Effector memory CD4-positive, alpha-beta T cell (primary cell): ENCODE measurements at regions not wholly inside any gene's neighbourhood (a gene's known extent, or its start where the extent isn't known, plus 50 kb on each side); places are given as distances from the start of the nearest gene placed in this dataset.

Experiments used
- DNase-seq, 3 donors: peaks; one replicate each; pipeline ENCODE4 v3.0.0-alpha.2; 2020
- H3K27ac ChIP-seq: 2 replicates; pipeline ENCODE4 v1.7.0; 2013; ENCODE audit warnings: mild to moderate bottlenecking, low read length, moderate library complexity; ENCODE audit not compliant: insufficient read depth, poor library complexity, severe bottlenecking
- H3K27me3 ChIP-seq: replicated peaks from 2 replicates; pipeline ENCODE4 v1.7.0; 2013; ENCODE audit warnings: mild to moderate bottlenecking, low read length; ENCODE audit not compliant: insufficient read depth, control insufficient read depth, poor library complexity, severe bottlenecking
- H3K36me3 ChIP-seq: 2 replicates; pipeline ENCODE4 v1.7.0; 2013; ENCODE audit warnings: mild to moderate bottlenecking, low read length, moderate library complexity; ENCODE audit not compliant: control insufficient read depth, insufficient read depth
- H3K4me1 ChIP-seq: 2 replicates; pipeline ENCODE4 v1.7.0; 2013; ENCODE audit warnings: low read length, mild to moderate bottlenecking; ENCODE audit not compliant: control insufficient read depth, insufficient read depth, poor library complexity, severe bottlenecking
- H3K4me3 ChIP-seq: 2 replicates; pipeline ENCODE4 v1.7.0; 2013; ENCODE audit warnings: low read length, low read depth, mild to moderate bottlenecking; ENCODE audit not compliant: insufficient read depth, poor library complexity, severe bottlenecking
- H3K9me3 ChIP-seq: 2 replicates; pipeline ENCODE4 v1.7.0; 2013; ENCODE audit warnings: mild to moderate bottlenecking, low read length, moderate library complexity; ENCODE audit not compliant: control insufficient read depth

DNA sequence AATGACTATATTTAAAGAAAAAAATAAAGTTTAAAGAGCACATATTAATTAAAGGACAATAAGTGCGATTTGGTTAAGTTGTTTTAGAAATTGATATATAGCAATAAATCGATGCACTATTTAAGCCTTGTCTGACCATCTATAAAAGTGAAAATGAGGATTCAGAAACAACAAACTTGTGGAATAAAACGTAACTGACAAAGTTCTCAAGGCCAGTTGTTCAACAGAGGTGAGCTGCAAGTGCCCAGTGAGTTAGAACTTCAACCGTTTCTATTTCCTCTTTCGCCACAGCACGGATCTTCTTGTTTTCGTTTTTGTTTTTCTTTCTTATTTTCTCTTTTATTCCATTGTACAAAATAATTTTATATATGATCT is 724.9 kb upstream of the ARRDC4 start:
- Histone ChIP-seq H3K36me3 (no peaks in the 10 kb centered on the region), H3K4me3 (no peak overlapping the region), H3K27ac (no peak overlapping the region), H3K9me3 (no peaks in the 10 kb centered on the region), H3K4me1 (no peaks in the 10 kb centered on the region), H3K27me3 (no peaks in the 10 kb centered on the region)
- DNase-seq: no peak

DNA sequence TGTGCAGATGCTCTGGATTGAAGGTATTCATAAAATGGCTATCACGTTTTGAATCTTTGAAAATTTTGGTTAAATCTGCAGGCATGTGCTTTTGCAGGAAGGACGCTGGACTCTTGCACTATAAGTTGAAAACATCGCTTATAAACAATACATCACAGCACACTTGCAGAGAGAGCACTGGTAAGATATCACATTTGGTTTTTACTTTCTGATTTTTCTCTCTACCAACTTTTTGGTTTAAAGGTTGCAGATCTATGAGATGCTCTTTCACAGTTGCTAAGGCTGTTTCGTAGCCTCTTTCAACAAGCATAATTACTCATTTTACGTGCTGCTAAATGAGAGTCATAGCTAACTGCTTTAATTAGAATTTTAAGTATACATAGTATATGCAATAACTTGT is 724.4 kb upstream of the ARRDC4 start:
- DNase-seq: no peak
- H3K36me3 ChIP-seq: no peaks in the 10 kb centered on the region
- no peaks in the 10 kb centered on the region for H3K4me1 ChIP-seq
- no peaks in the 10 kb centered on the region for H3K9me3 ChIP-seq
- no peak overlapping the region for H3K27ac ChIP-seq
- H3K4me3 ChIP-seq: no peak overlapping the region
- no peaks in the 10 kb centered on the region for H3K27me3 ChIP-seq

DNA sequence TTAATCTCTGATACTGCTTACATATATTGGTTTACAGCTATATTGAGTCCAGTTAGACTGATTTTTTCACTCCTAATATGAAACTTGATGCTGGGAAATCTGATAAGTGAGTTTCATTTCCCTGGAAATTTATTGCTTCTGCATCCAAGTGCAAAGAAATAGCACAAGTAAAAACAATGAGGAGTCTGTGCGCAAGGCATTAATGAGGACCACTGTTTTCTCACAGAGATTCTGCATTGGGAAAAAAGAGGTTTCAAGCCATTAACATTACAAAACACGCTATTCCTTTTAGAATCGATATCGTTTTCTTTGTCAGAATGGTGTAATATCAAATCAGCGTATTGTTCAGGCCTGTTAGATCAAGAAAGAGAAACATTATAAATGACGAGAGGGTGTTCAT is 723.3 kb upstream of the ARRDC4 start:
- Histone ChIP-seq H3K4me1 (no peaks in the 10 kb centered on the region), H3K4me3 (no peak overlapping the region), H3K27ac (no peak overlapping the region), H3K36me3 (no peaks in the 10 kb centered on the region), H3K9me3 (no peaks in the 10 kb centered on the region), H3K27me3 (no peaks in the 10 kb centered on the region)
- DNase-seq: no peak

DNA sequence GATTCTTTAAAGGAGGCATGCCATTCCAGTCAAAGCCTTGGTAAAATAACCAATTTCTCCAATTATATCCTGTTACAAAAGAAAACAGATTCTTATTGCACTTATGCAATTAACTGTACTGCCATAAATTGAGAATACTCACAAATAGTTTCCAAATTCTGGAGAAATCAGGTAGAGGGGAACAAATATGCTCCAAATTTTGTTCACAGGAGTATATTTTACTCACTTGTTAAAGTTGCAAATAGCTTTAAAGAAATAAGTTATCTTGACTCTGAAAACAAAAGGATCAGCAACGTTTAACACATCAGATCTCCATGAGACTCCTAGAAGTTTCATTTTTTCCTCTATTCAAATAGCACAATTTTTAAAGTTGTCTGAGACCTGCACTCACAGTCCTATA is 712.1 kb upstream of the ARRDC4 start:
- no peak for DNase-seq
- H3K4me3 ChIP-seq: no peak overlapping the region
- no peak overlapping the region for H3K27ac ChIP-seq
- no peaks in the 10 kb centered on the region for H3K27me3 ChIP-seq
- no peaks in the 10 kb centered on the region for H3K4me1 ChIP-seq
- no peaks in the 10 kb centered on the region for H3K9me3 ChIP-seq
- no peaks in the 10 kb centered on the region for H3K36me3 ChIP-seq

DNA sequence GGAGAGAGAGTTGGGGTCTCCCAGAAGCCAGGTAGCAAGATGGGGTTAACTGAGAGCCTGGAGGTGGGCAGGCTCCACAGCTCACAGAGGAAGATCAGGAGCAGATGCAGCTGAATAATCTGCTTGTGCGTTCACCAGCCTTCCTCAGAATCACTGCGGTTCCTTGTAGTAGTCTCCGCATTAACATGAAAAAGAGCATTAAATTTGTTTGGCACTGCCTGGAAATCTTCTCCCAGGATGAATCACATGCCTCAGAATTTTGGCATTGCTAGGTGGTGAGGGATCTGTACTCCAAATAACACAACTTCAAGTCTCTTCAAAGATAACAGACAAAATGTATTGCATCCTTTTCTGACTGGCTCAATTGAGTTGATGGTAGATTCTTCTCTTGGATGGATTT is 700.6 kb upstream of the ARRDC4 start:
- DNase-seq: no peak
- H3K36me3 ChIP-seq: no peaks in the 10 kb centered on the region
- H3K4me3 ChIP-seq: no peak overlapping the region
- H3K9me3 ChIP-seq: no peaks in the 10 kb centered on the region
- no peaks in the 10 kb centered on the region for H3K27me3 ChIP-seq
- H3K4me1 ChIP-seq: no peaks in the 10 kb centered on the region
- no peak overlapping the region for H3K27ac ChIP-seq

DNA sequence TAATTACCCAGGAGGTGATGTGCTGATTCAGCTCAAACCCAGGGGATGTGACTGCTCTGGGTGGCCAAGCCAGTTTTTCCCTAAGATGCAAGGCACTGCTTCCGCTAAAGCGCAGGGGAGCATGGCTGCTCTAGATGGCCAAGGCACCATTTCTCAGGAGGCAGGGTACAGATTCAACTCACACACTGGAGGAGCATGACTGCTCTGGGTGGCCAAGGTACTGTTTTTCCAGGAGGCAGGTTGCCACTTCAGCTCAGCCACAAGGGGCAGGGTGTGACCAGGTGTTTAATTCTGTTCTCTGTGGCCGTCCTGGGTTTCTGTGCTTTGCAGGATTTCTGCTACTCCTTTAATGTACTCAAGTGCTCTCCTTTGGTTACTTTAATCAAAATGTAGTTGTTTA is 659.3 kb upstream of the ARRDC4 start:
- Histone ChIP-seq H3K27ac (no peak overlapping the region), H3K36me3 (no peaks in the 10 kb centered on the region), H3K4me1 (no peaks in the 10 kb centered on the region), H3K9me3 (no peaks in the 10 kb centered on the region), H3K27me3 (no peaks in the 10 kb centered on the region), H3K4me3 (no peak overlapping the region)
- DNase-seq: no peak

DNA sequence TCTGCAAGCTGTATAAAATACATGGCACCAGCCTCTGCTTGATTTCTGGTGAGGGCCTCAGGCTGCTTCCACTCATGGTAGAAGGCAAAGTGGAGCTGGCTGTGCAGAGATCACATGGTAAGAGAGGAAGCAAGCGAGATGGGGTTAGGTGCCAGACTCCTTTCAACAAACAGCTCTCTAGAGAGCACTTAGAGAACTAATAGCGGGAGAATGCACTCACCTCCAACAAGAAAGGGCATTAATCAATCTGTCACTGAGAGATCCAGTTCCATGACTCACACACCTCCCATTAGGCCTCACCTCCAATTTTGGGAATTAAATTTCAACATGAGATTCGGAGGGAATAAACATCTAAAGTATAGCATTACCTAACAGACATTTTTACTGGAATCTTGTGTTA is 644.1 kb upstream of the ARRDC4 start:
- H3K4me3 ChIP-seq: no peak overlapping the region
- peaks cover 3% of the 10 kb centered on the region for H3K9me3 ChIP-seq
- no peak for DNase-seq
- H3K27me3 ChIP-seq: no peaks in the 10 kb centered on the region
- H3K27ac ChIP-seq: no peak overlapping the region
- no peaks in the 10 kb centered on the region for H3K4me1 ChIP-seq
- H3K36me3 ChIP-seq: no peaks in the 10 kb centered on the region

DNA sequence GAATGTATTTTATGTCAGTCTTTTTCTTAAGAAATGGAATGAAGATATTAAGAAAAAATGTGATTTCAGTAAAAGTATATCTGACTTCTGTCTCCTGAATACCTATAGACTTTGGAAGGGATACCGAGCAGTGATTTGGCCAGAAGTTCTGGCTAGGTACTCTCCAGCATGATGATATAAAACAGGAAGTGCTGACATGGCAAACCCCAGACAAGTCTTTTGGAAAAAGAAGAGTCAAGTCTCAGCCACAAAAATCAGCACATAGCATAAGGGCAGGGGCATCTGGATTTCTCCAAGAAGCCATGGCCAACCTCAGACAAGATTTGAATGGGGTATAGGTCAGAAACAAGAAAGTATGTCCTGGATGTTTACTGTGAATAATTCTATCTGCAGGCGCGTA is 643.3 kb upstream of the ARRDC4 start:
- Histone ChIP-seq H3K4me3 (no peak overlapping the region), H3K27ac (no peak overlapping the region), H3K4me1 (no peaks in the 10 kb centered on the region), H3K27me3 (no peaks in the 10 kb centered on the region), H3K9me3 (peaks cover 3% of the 10 kb centered on the region), H3K36me3 (no peaks in the 10 kb centered on the region)
- no peak for DNase-seq

DNA sequence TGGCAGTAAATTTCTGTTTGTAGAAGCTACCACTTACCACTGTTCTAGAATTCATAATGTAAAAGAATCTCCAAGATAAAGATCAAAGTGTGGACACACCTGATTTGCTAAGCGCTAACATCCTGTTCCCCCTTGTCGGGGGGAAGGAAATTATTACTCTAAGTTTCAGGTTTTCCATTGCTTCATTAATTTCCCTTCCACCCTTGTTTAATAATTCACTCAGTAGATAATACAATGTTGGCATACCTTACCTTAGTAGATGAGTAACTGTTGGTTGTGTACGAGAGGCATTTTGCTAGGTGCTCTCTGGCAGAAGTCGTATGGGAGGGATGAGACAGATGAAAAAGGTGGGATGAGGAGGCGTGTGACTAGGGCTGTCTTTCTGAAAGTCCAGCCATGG is 641.2 kb upstream of the ARRDC4 start:
- Histone ChIP-seq H3K27me3 (no peaks in the 10 kb centered on the region), H3K9me3 (no peaks in the 10 kb centered on the region), H3K4me1 (no peaks in the 10 kb centered on the region), H3K4me3 (no peak overlapping the region), H3K27ac (no peak overlapping the region), H3K36me3 (no peaks in the 10 kb centered on the region)
- no peak for DNase-seq

DNA sequence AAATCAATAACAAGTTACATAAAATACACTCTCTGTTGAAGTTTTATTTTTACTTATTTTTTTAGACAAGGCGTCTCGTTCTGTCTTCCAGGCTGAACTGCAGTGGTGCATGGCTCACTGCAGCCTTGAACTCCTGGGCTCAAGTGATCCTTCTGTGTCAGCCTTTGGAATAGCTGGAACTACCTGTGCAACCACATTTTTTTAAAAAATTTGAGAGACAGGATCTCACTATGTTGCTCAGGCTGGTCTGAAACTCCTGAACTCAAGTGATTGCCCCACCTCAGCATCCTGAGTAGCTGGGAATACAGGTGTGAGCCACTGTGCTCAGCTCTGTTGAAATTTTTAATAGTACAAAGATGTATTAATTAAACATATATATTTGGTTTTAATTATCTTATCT is 614.3 kb upstream of the ARRDC4 start:
- no peaks in the 10 kb centered on the region for H3K36me3 ChIP-seq
- DNase-seq: no peak
- H3K4me3 ChIP-seq: no peak overlapping the region
- no peak overlapping the region for H3K27ac ChIP-seq
- H3K27me3 ChIP-seq: no peaks in the 10 kb centered on the region
- no peaks in the 10 kb centered on the region for H3K9me3 ChIP-seq
- H3K4me1 ChIP-seq: no peaks in the 10 kb centered on the region

DNA sequence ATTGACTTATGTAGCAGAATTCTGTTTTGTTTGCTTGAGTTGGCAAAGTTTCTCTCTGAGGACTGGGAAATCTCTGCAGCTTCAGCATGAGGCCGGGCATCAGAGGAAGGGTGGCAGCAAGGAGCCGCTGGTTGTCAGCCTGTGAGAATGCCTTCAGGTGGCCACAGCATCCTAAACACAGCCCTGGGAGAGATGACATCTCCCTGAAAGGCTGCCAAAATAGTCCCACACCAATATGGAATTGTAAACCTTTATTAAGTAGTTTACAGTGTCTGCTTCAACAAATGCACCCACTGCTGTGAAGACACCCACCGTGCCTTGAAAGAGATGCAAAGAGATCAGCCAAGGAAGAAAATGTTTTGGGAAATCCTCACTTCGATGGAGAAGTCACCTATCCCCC is 609.7 kb upstream of the ARRDC4 start:
- H3K27me3 ChIP-seq: no peaks in the 10 kb centered on the region
- no peak overlapping the region for H3K27ac ChIP-seq
- H3K4me3 ChIP-seq: no peak overlapping the region
- H3K9me3 ChIP-seq: no peaks in the 10 kb centered on the region
- no peak for DNase-seq
- H3K36me3 ChIP-seq: no peaks in the 10 kb centered on the region
- no peaks in the 10 kb centered on the region for H3K4me1 ChIP-seq
